Mucosa of descending colon (tissue), 3 donors: ENCODE measurements at regions not wholly inside any gene's neighbourhood (a gene's known extent, or its start where the extent isn't known, plus 50 kb on each side); places are given as distances from the start of the nearest gene placed in this dataset.

ENCODE experiments used
- ATAC-seq: fragments of 200-7000 bp; cut with Tn5 transposase; one replicate; pipeline ENCODE4 v1.9.1; 2020; ENCODE audit warnings: mild to moderate bottlenecking, moderate library complexity
- DNase-seq, 3 donors: peaks; one replicate each; pipeline ENCODE4 v3.0.0-alpha.2; 2020
- H3K36me3 ChIP-seq: fragments of 200-600 bp; one replicate; pipeline ENCODE4 v1.8.0; 2021; ENCODE audit warnings: low read depth, mild to moderate bottlenecking
- H3K4me1 ChIP-seq: fragments of 200-600 bp; one replicate; pipeline ENCODE4 v1.8.0; 2021; ENCODE audit warnings: low read depth, mild to moderate bottlenecking
- H3K4me3 ChIP-seq: fragments of 200-600 bp; one replicate; pipeline ENCODE4 v1.8.0; 2021; ENCODE audit warnings: mild to moderate bottlenecking
- H3K9me3 ChIP-seq: fragments of 200-600 bp; one replicate; pipeline ENCODE4 v1.8.0; 2021; ENCODE audit warnings: mild to moderate bottlenecking
- intact Hi-C, 2 donors: fragments of 100-400 bp; cut with DNase I in 1 of 2; cut with micrococcal nuclease in 1 of 2; formaldehyde crosslinking; loops; one replicate each; pipeline versions ENCODE4 v1.11.0 to v1.11.1; 2022; cut with DNase I, micrococcal nuclease
- TF ChIP-seq, protein P1 (sequence below): fragments of 200-600 bp; IDR thresholded peaks from one replicate; pipeline ENCODE4 v1.8.0; 2022; ENCODE audit warnings: antibody characterized with exemption, mild to moderate bottlenecking
- donor health status: DM: no; HTN: no; CAD: no; lungs with moderate emphysema.
- donor health status: DM: no; HTN: no; CAD: no.
- donor health status: DM: no; HTN: yes; CAD: no.

DNA sequence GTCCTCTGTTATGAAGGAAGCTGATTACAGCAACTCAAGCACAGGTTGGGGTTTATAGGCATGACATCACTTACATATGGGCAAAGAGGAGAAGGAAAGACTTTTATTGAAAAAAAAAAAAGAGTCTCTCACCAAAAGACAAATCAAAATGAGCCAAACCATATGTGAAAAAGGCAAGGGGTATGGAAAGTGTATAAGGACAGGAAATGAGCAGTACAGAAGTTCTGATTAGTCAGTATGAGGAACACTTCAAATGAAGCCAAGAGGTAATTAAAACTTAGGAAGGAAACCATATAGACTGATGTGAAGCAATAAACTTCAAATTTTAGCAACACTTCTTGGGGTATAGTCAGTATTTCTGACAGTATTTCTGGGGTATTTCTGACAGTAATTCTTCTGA is 1372.6 kb downstream of the CDH11 start:
- intact Hi-C loops: no loop called here
- H3K4me3 ChIP-seq: no peak overlapping the region
- TF ChIP-seq, protein P1, sequence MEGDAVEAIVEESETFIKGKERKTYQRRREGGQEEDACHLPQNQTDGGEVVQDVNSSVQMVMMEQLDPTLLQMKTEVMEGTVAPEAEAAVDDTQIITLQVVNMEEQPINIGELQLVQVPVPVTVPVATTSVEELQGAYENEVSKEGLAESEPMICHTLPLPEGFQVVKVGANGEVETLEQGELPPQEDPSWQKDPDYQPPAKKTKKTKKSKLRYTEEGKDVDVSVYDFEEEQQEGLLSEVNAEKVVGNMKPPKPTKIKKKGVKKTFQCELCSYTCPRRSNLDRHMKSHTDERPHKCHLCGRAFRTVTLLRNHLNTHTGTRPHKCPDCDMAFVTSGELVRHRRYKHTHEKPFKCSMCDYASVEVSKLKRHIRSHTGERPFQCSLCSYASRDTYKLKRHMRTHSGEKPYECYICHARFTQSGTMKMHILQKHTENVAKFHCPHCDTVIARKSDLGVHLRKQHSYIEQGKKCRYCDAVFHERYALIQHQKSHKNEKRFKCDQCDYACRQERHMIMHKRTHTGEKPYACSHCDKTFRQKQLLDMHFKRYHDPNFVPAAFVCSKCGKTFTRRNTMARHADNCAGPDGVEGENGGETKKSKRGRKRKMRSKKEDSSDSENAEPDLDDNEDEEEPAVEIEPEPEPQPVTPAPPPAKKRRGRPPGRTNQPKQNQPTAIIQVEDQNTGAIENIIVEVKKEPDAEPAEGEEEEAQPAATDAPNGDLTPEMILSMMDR: no peak
- H3K4me1 ChIP-seq: no peaks in the 10 kb centered on the region
- ATAC-seq (no peak), DNase-seq (no peak)
- H3K9me3 ChIP-seq: no peaks in the 10 kb centered on the region
- H3K36me3 ChIP-seq: no peaks in the 10 kb centered on the region

DNA sequence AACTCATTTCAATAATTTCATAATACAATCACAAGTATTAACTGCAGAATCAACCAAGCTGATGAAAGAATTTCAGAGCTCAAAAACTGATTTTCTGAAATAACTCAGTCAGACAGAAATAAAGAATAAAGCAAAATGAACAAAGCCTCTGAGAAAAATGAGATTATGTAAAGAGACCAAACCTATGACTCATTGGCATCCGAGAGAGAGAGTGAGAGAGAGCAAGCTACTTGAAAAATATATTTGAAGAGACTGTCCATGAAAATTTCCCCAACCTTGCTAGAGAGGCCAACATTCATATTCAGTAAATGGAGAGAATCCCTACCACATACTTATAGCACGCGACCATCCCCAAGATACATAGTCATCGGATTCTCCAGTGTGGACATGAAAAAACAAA is 1376.4 kb downstream of the CDH11 start:
- Histone ChIP-seq H3K9me3 (no peaks in the 10 kb centered on the region), H3K4me1 (no peaks in the 10 kb centered on the region), H3K4me3 (no peak overlapping the region), H3K36me3 (no peaks in the 10 kb centered on the region)
- TF ChIP-seq, protein P1: no peak
- ATAC-seq (no peak), DNase-seq (no peak)
- intact Hi-C loops: no loop called here

DNA sequence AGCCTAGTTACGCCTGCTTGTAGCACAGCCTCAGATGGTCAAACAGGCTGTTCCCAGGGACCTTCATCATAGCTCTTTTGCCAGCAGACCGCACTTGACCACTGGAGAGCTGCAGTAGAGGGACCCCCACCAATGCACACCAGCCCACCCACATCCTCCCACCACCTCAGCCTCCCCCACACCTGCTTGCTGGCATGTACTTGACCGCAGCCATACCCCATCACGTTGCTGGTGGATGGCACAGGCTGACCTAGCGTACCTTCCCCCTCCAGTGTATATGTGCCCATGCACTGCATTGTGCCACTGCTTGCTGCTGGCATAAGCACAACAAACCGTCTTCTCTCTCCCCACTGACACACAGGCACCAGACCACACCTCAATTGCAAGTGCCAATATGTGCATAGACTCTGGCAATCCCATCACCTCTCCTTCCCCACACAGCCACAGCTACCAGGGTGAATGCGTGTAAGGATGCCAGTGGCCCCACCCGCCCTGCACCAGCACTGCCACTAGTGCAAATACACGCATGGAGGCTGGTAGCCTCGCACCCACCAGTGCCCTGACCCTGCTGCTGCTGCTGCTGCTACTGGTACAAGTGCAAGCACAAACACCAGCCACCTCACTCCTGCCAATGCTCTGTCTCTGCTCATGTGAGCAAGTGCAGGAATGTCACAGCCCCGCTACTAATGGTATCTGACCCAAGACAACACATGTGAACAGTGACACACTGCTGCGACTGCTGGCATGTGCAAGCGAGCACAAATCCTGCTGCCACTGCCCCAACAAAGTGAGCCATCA is 1377.6 kb downstream of the CDH11 start:
- H3K9me3 ChIP-seq: no peaks in the 10 kb centered on the region
- TF ChIP-seq, protein P1: no peak
- H3K4me1 ChIP-seq: no peaks in the 10 kb centered on the region
- no peak for ATAC-seq
- no peak overlapping the region for H3K4me3 ChIP-seq
- intact Hi-C loops: no loop called here
- no peak for DNase-seq
- H3K36me3 ChIP-seq: no peaks in the 10 kb centered on the region

DNA sequence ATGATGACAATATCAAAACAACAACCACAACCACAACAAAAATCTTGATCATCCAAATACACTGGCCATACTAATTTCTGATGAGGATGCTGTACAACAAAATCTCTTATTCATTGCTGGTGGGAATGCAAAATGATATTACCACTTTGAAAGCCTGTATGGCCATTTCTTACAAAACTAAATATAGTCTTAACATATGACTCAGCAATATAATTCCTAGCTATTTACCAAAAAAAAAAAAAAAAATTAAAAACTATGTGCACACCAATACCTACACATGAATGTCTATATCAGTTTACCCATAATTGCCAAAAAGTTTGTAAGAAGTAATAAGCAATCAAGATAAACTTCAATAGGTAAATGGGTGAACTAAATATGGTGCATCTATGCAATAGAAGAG is 1379.7 kb downstream of the CDH11 start:
- TF ChIP-seq, protein P1: no peak
- intact Hi-C loops: no loop called here
- ATAC-seq: no peak
- H3K36me3 ChIP-seq: no peaks in the 10 kb centered on the region
- no peaks in the 10 kb centered on the region for H3K9me3 ChIP-seq
- DNase-seq: no peak
- no peak overlapping the region for H3K4me3 ChIP-seq
- no peaks in the 10 kb centered on the region for H3K4me1 ChIP-seq

DNA sequence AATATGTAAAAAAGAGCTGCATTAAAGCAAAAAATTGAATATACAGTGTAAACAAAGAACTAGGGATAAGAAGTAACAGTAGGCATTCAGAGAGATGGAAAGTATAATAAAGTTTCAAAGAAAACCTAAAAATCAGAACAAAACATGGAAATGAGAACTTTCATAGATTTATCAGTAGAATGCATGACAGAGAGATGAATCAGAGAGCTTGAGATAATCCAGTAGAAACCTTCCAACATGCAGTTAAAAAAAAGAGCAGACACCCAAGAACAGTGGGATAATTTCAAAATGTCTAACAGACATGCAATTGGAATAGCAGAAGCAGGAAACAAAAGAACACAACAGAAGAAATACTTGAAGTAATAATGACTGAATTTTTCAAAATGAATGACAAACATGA is 1384.2 kb downstream of the CDH11 start:
- no peak for DNase-seq
- no peaks in the 10 kb centered on the region for H3K9me3 ChIP-seq

More for the DNA sequence above, 1384.2 kb downstream of the CDH11 start:
- Histone ChIP-seq H3K36me3 (no peaks in the 10 kb centered on the region), H3K4me3 (no peak overlapping the region), H3K4me1 (no peaks in the 10 kb centered on the region)
- intact Hi-C loops: no loop called here
- TF ChIP-seq, protein P1: no peak
- ATAC-seq: no peak
